Esophagus squamous epithelium (tissue), 5 donors: ENCODE measurements at regions not wholly inside any gene's neighbourhood (a gene's known extent, or its start where the extent isn't known, plus 50 kb on each side); places are given as distances from the start of the nearest gene placed in this dataset.

Source experiments
- DNase-seq: peaks from one replicate; lab custom pipeline; 2025; lab: John Stamatoyannopoulos, UW
- H3K27ac ChIP-seq, 4 donors: fragments of 200-600 bp; sonication (generic); one replicate each; pipeline ENCODE4 v1.5.1; 2016 to 2019; ENCODE audit warnings: mild to moderate bottlenecking in 1 of 4
- H3K27me3 ChIP-seq, 4 donors: fragments of 200-600 bp; sonication (generic); 1 replicate in 3 of 4; 2 replicates in 1 of 4; pipeline versions ENCODE4 v1.5.1 to v1.6.0; 2017 to 2021; ENCODE audit warnings: antibody characterized with exemption in 1 of 4
- H3K36me3 ChIP-seq, 3 donors: fragments of 200-600 bp; sonication (generic); one replicate each; pipeline ENCODE4 v1.5.1; 2016 to 2019
- H3K4me1 ChIP-seq, 3 donors: fragments of 200-600 bp; sonication (generic); one replicate each; pipeline ENCODE4 v1.5.1; 2017 to 2019
- H3K4me3 ChIP-seq, 4 donors: fragments of 200-600 bp; sonication (generic); 1 replicate in 3 of 4; 2 replicates in 1 of 4; pipeline ENCODE4 v1.5.1; 2016 to 2019; ENCODE audit warnings: mild to moderate bottlenecking in 2 of 4, moderate library complexity in 1 of 4
- H3K9me3 ChIP-seq, 3 donors: fragments of 200-600 bp; sonication (generic); one replicate each; pipeline ENCODE4 v1.5.1; 2016 to 2019
- CTCF ChIP-seq, 6 experiments: fragments of 450-650 bp in 4 of 6; fragments of 200-600 bp in 2 of 6; sonication (generic) in 2 of 6; IDR thresholded peaks; one replicate each; pipeline ENCODE4 v1.5.1; 2016 to 2019; ENCODE audit warnings: antibody characterized with exemption in 6 of 6, mild to moderate bottlenecking in 4 of 6, moderate library complexity in 4 of 6
- POLR2A ChIP-seq, 4 donors: fragments of 450-650 bp; IDR thresholded peaks; one replicate each; pipeline ENCODE4 v1.6.1; 2017; ENCODE audit warnings: antibody characterized with exemption in 4 of 4, mild to moderate bottlenecking in 4 of 4, moderate library complexity in 3 of 4
- WGBS, 2 donors: methylation state at CpG; one replicate each; pipeline ENCODE4 v1.1.5; 2018; 5-methylcytosine and 5-hydroxymethylcytosine counted together
- intact Hi-C: fragments of 100-400 bp; cut with DNase I; formaldehyde crosslinking; loops from one replicate; pipeline ENCODE4 v1.15.0; 2022
- donor health status: DM: yes; HTN: yes; CAD: no.

- no peak for TF ChIP-seq CTCF (IDR thresholded peaks at IDR 0.05)
- 53 to 67% methylated on average over 2 of the region's 2 CpGs for WGBS, 2 donors
These were observed 537.7 kb upstream of the EEF2KMT start for GRCh38 chr16:5635331-5635730.

GRCh38 chr16:5634666-5635180, 537.1 kb upstream of the EEF2KMT start:
- TF ChIP-seq CTCF (IDR thresholded peaks at IDR 0.05) (no peak), POLR2A (IDR thresholded peaks at IDR 0.05) (no peak)
- WGBS, 2 donors = 29 to 55% methylated on average over 2 of the region's 2 CpGs
- H3K27ac ChIP-seq = no peak overlapping the region
- intact Hi-C loops = no loop called here
- H3K4me1 ChIP-seq = no peaks in the 10 kb centered on the region
- no peaks in the 10 kb centered on the region for H3K27me3 ChIP-seq
- H3K4me3 ChIP-seq = no peak overlapping the region
- no peaks in the 10 kb centered on the region for H3K9me3 ChIP-seq
- no peak for DNase-seq
- H3K36me3 ChIP-seq = no peaks in the 10 kb centered on the region

More at GRCh38 chr16:5635331-5635730, 537.7 kb upstream of the EEF2KMT start:
- Histone ChIP-seq H3K27ac (no peak overlapping the region), H3K4me3 (no peak overlapping the region), H3K4me1 (no peaks in the 10 kb centered on the region), H3K36me3 (no peaks in the 10 kb centered on the region), H3K27me3 (no peaks in the 10 kb centered on the region), H3K9me3 (no peaks in the 10 kb centered on the region)
- DNase-seq = no peak
- intact Hi-C loops = no loop called here

- intact Hi-C loops = no loop called here
- H3K27me3 ChIP-seq = no peaks in the 10 kb centered on the region
- H3K4me3 ChIP-seq = no peak overlapping the region
- TF ChIP-seq CTCF (IDR thresholded peaks at IDR 0.05) (peak in 2 of 6 experiments; percentile 31 to 35), POLR2A (IDR thresholded peaks at IDR 0.05) (no peak)
- no peaks in the 10 kb centered on the region for H3K4me1 ChIP-seq
- WGBS, 2 donors = 33 to 34% methylated on average over 5 of the region's 5 CpGs
- H3K27ac ChIP-seq = no peak overlapping the region
- DNase-seq = no peak
- no peaks in the 10 kb centered on the region for H3K9me3 ChIP-seq
- H3K36me3 ChIP-seq = no peaks in the 10 kb centered on the region
These were observed 536.3 kb upstream of the EEF2KMT start for GRCh38 chr16:5633845-5634440.

- no peak overlapping the region for H3K27ac ChIP-seq
- H3K9me3 ChIP-seq = peaks cover 0 to 1% (median 0%) of the 10 kb centered on the region in 3 donors
- TF ChIP-seq POLR2A (IDR thresholded peaks at IDR 0.05) (no peak), CTCF (IDR thresholded peaks at IDR 0.05) (no peak)
- H3K4me1 ChIP-seq = no peaks in the 10 kb centered on the region
- 59 to 62% methylated on average over 9 of the region's 9 CpGs for WGBS, 2 donors
- intact Hi-C loops = no loop called here
- H3K4me3 ChIP-seq = no peak overlapping the region
- H3K27me3 ChIP-seq = peaks cover 0 to 5% (median 0%) of the 10 kb centered on the region in 4 donors
- no peaks in the 10 kb centered on the region for H3K36me3 ChIP-seq
- DNase-seq = no peak
These were observed 524.8 kb upstream of the EEF2KMT start for GRCh38 chr16:5622234-5622884.

- TF ChIP-seq CTCF (IDR thresholded peaks at IDR 0.05) = no peak
- TF ChIP-seq POLR2A (IDR thresholded peaks at IDR 0.05) = no peak
- H3K4me1 ChIP-seq = no peaks in the 10 kb centered on the region
- no peak overlapping the region for H3K4me3 ChIP-seq
- H3K36me3 ChIP-seq = no peaks in the 10 kb centered on the region
- H3K27ac ChIP-seq = no peak overlapping the region
- intact Hi-C loops = no loop called here
- H3K9me3 ChIP-seq = no peaks in the 10 kb centered on the region
- H3K27me3 ChIP-seq = peaks cover 0 to 11% (median 0%) of the 10 kb centered on the region in 4 donors
- no peak for DNase-seq
- 12 to 13% methylated on average over 4 of the region's 4 CpGs for WGBS, 2 donors
These were observed 524.2 kb upstream of the EEF2KMT start for GRCh38 chr16:5621826-5622225.
